RWPE2 (cell line): ENCODE measurements at regions not wholly inside any gene's neighbourhood (a gene's known extent, or its start where the extent isn't known, plus 50 kb on each side); places are given as distances from the start of the nearest gene placed in this dataset.

ENCODE experiments used
- ATAC-seq: fragments of 200-7000 bp; cut with Tn5 transposase; 3 replicates; pipeline ENCODE4 v1.9.1; 2021; ENCODE audit warnings: low read depth
- DNase-seq: peaks from one replicate; pipeline ENCODE4 v3.0.0-alpha.2; 2020; ENCODE audit warnings: low spot score
- H3K27ac ChIP-seq: fragments of 450-650 bp; 2 replicates; pipeline ENCODE4 v1.5.1; 2017; ENCODE audit warnings: mild to moderate bottlenecking; ENCODE audit not compliant: poor library complexity, severe bottlenecking
- H3K27me3 ChIP-seq: fragments of 250-450 bp; sonication (Bioruptor Pico); 2 replicates; pipeline ENCODE4 v1.5.1; 2021; ENCODE audit warnings: mild to moderate bottlenecking, moderate library complexity; ENCODE audit not compliant: insufficient read depth, poor library complexity, severe bottlenecking
- H3K36me3 ChIP-seq: fragments of 250-450 bp; sonication (Bioruptor Pico); 2 replicates; pipeline ENCODE4 v1.5.1; 2020; ENCODE audit warnings: low read depth, mild to moderate bottlenecking, moderate library complexity
- H3K4me1 ChIP-seq: fragments of 250-450 bp; sonication (Bioruptor Pico); 2 replicates; pipeline ENCODE4 v1.5.1; 2021; ENCODE audit warnings: mild to moderate bottlenecking, moderate library complexity; ENCODE audit not compliant: insufficient read depth, poor library complexity, severe bottlenecking
- H3K4me3 ChIP-seq: fragments of 250-450 bp; sonication (Bioruptor Pico); 2 replicates; pipeline ENCODE4 v1.5.1; 2021; ENCODE audit warnings: mild to moderate bottlenecking, moderate library complexity; ENCODE audit not compliant: severe bottlenecking
- H3K9me3 ChIP-seq: fragments of 250-450 bp; sonication (Bioruptor Pico); 2 replicates; pipeline ENCODE4 v1.5.1; 2021; ENCODE audit warnings: mild to moderate bottlenecking, moderate library complexity; ENCODE audit not compliant: severe bottlenecking
- CTCF ChIP-seq: fragments of 450-650 bp; IDR thresholded peaks from one replicate; pipeline ENCODE4 v1.5.1; 2017; ENCODE audit warnings: mild to moderate bottlenecking, moderate library complexity; ENCODE audit not compliant: poor library complexity, severe bottlenecking

- Histone ChIP-seq H3K27ac (no peak overlapping the region), H3K9me3 (no peaks in the 10 kb centered on the region), H3K4me1 (no peaks in the 10 kb centered on the region), H3K27me3 (no peaks in the 10 kb centered on the region), H3K4me3 (no peak overlapping the region), H3K36me3 (no peaks in the 10 kb centered on the region)
- DNase-seq (no peak), ATAC-seq (no peak)
- no peak for TF ChIP-seq CTCF
Observed at GRCh38 chr4:119745351-119745750, 116.7 kb upstream of the PDE5A start.

GRCh38 chr4:119744580-119744979, 116.0 kb upstream of the PDE5A start:
- Histone ChIP-seq H3K4me1 (no peaks in the 10 kb centered on the region), H3K27me3 (no peaks in the 10 kb centered on the region), H3K36me3 (no peaks in the 10 kb centered on the region), H3K27ac (no peak overlapping the region), H3K9me3 (no peaks in the 10 kb centered on the region), H3K4me3 (no peak overlapping the region)
- no peak for TF ChIP-seq CTCF
- ATAC-seq (no peak), DNase-seq (no peak)

GRCh38 chr4:119743644-119744043, 115.0 kb upstream of the PDE5A start:
- H3K36me3 ChIP-seq, result no peaks in the 10 kb centered on the region
- no peak for DNase-seq
- H3K27ac ChIP-seq, result no peak overlapping the region
- no peak for TF ChIP-seq CTCF
- H3K4me1 ChIP-seq, result no peaks in the 10 kb centered on the region
- no peaks in the 10 kb centered on the region for H3K27me3 ChIP-seq
- no peak for ATAC-seq
- no peaks in the 10 kb centered on the region for H3K9me3 ChIP-seq
- no peak overlapping the region for H3K4me3 ChIP-seq

GRCh38 chr4:119739796-119740195, 111.2 kb upstream of the PDE5A start:
- no peaks in the 10 kb centered on the region for H3K27me3 ChIP-seq
- no peaks in the 10 kb centered on the region for H3K36me3 ChIP-seq
- H3K9me3 ChIP-seq, result no peaks in the 10 kb centered on the region
- ATAC-seq (no peak), DNase-seq (no peak)
- H3K27ac ChIP-seq, result no peak overlapping the region
- no peak overlapping the region for H3K4me3 ChIP-seq
- TF ChIP-seq CTCF, result no peak
- H3K4me1 ChIP-seq, result peaks cover 6% of the 10 kb centered on the region

GRCh38 chr4:119738901-119739300, 110.3 kb upstream of the PDE5A start:
- Histone ChIP-seq H3K4me1 (peaks cover 8% of the 10 kb centered on the region), H3K36me3 (no peaks in the 10 kb centered on the region), H3K27ac (no peak overlapping the region), H3K27me3 (no peaks in the 10 kb centered on the region), H3K4me3 (no peak overlapping the region), H3K9me3 (no peaks in the 10 kb centered on the region)
- DNase-seq (no peak), ATAC-seq (no peak)
- TF ChIP-seq CTCF, result no peak
